ENCODE measurements at regions not wholly inside any gene's neighbourhood (a gene's known extent, or its start where the extent isn't known, plus 50 kb on each side); places are given as distances from the start of the nearest gene placed in this dataset.

DNA sequence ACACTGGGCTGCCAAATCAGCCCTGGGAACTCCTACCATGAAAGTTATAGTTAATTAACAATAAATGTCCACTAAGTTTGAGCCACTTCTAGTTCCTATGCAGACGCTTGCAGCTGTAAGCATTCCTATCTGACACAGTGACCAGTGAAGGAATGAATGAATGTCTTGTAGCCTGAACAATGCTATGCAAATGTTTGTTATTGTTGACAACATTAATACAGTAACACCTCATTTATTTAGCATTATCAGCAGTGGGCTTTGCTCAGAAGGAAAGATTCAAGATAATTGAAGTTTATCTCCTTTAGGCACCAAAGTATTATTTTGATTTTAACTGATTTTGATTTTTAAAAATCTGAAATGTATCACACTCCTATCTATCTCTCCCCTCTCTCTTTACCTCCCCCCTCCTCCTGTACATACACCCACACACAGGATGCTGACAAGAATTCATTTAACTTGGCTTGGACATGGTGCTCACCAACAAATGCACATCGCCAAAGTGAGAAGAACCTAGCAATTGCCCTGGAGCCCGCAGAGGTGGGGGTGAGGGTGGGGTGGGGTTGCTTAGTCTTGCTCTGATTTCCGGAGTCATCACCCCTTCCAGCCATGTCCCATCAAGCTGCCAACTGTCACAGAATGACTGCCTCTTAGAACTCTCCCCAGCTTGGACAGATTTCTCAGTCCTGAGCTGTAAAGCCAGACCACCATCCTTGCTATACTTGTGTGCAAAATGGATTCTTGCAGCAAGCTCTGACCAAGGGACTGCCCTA lies 215.3 kb upstream of the CSF3R start (continued):
- TF ChIP-seq BACH1 (IDR thresholded peaks at IDR 0.05; ENCODE audit: low read length) (no peak), BRCA1 (IDR thresholded peaks at IDR 0.05; ENCODE audit: low read depth, low read length) (no peak), CEBPB (IDR thresholded peaks at IDR 0.05; ENCODE audit: low read depth, low read length) (no peak), YY1 (IDR thresholded peaks at IDR 0.05; ENCODE audit: low read depth, low read length) (no peak), EZH2 (IDR thresholded peaks at IDR 0.05; ENCODE audit: low read depth, low read length, severe bottlenecking) (no peak), NRF1 (IDR thresholded peaks at IDR 0.05; ENCODE audit: low read depth, low read length) (no peak)
- TF ChIP-seq, protein P1, sequence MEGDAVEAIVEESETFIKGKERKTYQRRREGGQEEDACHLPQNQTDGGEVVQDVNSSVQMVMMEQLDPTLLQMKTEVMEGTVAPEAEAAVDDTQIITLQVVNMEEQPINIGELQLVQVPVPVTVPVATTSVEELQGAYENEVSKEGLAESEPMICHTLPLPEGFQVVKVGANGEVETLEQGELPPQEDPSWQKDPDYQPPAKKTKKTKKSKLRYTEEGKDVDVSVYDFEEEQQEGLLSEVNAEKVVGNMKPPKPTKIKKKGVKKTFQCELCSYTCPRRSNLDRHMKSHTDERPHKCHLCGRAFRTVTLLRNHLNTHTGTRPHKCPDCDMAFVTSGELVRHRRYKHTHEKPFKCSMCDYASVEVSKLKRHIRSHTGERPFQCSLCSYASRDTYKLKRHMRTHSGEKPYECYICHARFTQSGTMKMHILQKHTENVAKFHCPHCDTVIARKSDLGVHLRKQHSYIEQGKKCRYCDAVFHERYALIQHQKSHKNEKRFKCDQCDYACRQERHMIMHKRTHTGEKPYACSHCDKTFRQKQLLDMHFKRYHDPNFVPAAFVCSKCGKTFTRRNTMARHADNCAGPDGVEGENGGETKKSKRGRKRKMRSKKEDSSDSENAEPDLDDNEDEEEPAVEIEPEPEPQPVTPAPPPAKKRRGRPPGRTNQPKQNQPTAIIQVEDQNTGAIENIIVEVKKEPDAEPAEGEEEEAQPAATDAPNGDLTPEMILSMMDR (IDR thresholded peaks at IDR 0.05; ENCODE audit: control extremely low read depth in 1 of 3, insufficient read depth in 1 of 3, low read depth in 1 of 3, low read length in 3 of 3): no peak

All from H1 (cell line).